HG02885 (cell line): ENCODE measurements at regions not wholly inside any gene's neighbourhood (a gene's known extent, or its start where the extent isn't known, plus 50 kb on each side); places are given as distances from the start of the nearest gene placed in this dataset.

Source experiments
- ATAC-seq: cut with Tn5 transposase; IDR thresholded peaks from one replicate; pipeline ENCODE4 v1.9.1; 2021; ENCODE audit warnings: mild to moderate bottlenecking; ENCODE audit not compliant: unreplicated experiment, poor library complexity

DNA sequence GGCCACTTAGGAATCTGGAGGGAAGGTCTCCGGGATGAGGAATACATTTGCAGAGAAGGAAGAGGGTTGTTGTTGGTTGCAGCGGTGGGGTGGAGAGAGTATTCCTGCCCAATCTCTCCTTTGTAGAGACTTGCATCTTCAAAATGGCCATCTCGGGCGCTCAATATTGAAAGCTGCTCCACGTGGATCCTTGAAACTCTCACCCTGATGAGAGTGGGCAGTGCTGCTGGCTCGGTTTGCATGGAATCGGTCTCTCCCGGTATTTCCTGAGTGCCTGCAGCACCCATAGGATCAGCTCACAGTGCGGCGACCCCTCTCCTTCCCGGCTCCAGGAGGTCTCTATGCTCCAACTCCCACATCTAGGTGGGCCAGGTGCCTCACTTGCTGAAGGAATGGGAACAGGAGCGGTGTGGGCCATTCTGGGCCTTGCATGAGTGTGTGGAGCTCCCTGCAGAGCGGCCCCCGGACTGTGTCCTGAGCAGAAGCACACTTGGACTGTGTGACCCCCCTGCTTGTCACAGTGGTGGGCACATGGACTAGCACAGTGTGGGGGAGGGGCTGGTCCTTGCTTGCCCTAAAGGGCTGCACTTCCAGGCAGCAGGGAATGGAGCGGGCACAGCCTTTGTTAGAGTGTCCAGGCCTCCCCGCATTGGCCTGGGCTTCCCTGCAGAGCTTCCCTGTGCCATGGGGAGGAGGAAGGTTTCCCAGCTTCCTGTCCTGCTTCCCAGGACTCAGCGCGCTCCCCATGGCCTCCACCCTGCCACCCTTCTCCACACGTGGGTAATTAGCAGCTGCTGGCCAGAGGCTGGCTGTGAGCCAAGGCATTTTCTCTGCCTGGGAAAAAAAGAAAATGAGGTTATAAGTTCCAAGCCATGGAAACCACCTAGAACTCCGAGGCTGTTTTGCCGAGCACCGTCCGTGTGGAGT is 139.3 kb downstream of the IRF8 start:
- ATAC-seq, result no peak

DNA sequence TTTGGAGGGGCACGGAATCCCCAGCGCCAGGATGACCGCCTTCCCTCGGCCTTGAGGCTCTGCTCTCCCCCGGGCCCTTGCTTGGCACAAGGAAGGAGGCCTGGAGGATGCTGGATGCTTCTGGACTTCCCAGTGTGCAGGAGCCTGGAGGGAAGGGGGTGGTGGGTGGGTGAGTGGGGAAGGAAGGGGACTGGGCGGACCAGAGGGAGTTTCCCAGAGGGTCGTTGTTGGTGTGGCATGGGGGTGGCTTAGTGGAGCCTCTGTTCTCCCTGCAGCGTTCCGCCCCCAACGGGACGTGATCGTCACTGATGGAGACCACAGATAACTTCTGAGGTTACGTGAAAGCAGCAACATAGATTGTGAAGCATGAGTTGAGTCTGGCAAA is 140.0 kb downstream of the IRF8 start:
- no peak for ATAC-seq

DNA sequence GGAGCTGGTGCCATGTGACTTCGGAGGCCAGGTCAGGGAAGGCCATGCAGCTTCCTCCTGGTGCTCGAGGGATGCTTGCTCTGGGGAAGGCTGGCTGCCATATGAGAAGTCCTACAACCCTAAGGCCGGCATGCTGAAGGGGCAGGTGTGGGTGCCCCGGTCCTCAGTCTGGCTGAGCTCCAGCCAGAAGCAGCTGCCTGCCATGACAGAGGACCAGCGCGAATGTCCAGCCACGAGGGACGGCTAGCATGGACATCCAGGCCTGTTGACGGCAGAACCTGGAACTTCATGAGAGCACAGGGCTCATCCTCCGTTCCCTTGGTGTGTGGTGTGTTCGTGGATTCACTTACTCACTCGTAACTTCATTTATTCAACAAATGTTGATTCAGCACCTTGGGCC is 140.6 kb downstream of the IRF8 start:
- ATAC-seq, result no peak

DNA sequence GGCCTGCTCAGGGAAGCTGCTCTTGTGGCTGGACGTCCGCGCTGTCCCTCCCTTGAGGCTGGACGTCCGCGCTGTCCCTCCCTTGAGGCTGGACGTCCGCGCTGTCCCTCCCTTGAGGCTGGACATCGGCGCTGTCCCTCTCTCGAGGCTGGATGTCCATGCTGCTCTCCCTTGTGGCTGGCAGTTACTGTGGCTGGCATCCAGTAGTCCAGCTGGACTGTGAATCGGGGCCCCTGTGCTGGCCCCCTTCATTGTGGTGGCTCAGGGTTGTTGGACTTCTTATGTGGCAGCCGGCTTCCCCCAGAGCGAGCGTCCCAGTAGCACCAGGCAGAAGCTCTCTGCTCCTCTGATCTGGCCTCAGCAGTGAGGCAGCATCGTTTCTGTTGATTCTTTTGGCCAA is 141.5 kb downstream of the IRF8 start:
- ATAC-seq, result no peak

DNA sequence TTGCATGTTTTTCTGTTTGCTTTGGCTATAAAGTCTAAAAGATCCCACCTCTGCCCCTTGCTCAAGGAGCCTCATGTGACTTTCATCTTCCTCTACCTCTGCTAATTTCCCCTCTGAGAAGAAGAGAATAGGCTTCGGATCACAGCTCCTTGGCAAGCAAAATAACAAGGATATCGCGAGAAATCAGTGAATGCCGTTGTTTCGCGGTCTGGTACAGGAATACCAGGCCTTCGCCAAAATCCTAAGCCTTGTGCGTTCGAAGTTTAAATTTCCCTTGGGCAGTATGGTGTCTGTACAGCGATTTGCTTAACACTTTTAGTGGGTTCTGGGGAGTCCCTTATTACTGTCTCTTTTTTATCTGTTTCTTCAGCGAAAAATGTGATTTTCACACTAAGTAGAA is 142.3 kb downstream of the IRF8 start:
- no peak for ATAC-seq

DNA sequence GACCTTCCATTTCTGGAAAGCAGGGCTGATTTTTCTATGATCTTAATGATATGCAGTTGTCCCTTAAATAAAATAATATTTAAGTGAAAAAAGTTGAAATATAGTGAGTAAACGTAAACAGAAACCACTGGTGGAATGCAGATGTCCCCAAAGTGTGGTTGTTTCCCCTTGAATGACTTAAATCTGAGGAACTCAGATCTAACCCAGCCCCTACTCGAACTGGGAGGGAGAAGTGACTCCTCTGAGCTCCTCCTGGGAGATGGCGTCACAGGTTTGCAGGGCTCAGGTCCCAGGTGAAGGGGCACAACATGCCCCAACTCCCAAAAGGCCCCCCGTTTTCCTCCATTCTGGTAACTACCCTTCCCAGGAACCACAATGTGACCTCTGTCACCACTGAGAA is 142.8 kb downstream of the IRF8 start:
- ATAC-seq, result no peak

DNA sequence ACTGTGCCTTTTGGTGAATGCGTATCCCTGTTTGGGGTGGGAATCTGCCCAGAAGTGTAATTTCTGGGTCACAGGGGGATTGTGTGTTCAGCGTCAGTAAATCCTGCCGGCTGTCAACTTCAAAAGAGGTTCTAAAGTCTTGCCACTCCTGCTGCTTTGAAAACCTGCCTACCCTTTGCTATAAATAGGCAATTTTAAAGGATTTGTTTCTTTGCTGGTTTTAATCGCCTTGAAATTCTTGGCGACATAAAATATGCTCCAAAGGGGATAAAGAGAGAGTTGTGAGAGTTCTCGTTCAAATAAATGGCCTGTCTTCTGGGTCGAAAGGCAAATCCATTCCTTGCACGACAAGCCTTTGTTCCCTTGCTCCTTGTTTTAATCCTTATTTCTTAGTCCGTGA is 143.4 kb downstream of the IRF8 start:
- no peak for ATAC-seq

DNA sequence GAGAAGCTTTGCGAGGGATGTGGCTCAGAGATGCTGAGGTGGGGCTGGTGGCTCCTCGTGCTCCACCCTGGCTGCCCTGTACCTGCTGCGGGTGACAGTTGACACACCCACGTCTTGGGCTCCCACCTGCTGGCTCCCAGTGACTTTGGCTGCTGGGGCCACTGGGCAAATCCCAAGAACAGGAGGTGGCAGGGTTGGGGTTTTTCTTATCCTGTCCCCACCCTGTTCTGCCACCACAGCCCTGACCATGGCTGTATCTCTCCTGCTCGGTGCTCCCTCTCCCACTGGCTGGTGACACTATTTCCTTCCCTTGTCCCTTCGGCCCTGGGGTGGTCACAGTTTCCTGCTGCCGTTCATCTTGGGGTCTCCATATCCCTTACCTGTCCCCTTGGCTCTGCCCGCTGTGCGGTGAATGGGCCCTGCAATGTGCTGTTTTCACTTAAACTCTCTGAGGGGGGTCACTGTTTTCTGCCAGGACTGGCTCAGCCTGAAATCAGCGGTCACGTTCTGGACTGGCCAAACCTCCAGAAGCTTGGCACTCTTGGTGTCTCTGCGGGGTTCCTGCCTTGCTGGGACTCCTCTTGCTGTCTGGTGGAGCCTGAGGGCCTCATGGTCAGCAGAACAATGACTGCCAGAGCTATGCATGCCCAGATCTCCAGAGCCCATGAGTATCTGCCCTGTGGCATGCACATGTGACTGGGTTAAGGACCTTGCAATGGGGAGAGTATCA is 144.2 kb downstream of the IRF8 start:
- ATAC-seq, result no peak

DNA sequence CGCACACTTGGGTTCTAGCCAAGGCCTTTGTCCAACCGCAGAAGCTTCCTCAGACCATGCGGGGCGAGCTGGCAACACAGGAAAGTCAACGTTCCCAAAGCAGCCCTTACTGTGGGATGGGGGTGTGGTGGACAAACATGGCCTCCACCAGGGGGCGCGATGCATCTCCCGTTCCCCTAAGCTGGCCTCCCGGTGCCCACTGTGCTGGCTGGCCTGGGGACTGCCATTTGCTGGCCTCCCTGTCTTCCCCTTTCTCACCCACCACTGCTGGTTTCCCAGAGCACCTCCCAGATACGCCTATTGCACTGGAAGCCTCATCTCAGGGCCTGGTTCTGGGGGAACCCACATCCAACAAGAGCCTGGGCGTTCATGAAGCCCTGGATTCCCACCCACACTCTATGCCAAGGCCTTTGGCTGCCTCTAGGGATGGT is 145.3 kb downstream of the IRF8 start:
- ATAC-seq, result no peak

DNA sequence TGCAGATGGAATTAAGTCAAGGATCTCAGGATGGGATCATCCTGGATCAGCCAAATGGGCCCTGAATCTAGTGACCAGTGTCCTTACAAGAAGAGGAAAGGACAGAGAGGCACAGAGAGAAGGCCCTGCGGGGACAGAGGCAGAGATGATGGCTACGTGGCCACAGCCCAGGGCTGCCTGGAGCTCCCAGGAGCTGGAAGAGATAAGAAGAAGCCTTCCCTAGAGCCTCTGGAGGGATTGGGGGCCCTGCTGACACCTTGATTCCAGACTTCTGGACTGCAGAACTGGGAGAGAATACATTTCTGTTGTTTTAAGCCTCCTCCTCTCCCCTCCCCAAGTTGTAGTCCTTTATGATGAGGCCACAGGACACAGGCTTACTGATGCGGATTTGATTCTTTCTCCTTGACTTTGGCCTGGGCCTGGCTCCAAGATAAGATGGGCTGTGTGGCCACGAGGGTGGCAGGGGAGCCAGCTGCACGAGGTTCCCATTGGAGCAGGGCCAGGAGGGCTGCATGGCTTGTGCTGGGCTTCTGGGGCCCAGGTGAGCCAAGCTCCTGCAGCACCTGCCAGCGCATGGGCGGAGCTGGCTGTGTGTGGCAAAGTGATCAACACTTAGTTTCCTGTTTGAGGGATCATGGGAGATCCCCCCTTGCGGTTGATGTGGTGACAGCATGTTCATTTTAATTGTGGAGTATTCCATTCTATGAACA is 146.1 kb downstream of the IRF8 start:
- ATAC-seq, result no peak

DNA sequence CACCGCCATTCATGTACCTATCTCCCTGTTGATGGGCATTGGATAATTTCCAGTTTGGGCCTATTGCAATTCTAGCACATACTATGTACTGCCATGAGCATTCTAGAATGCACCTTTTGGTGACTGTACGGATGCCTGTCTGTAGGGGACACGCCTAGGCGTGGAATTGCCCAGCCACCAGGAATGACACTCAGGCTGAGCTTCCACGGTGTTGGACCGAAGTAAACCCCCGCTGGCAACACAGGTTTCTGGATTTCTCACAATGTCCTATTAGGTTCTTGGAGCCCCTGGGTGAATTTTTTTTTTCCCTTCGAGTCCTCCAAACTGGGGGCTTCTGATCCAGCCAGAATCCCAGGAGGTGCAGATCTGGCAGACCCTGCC is 146.6 kb downstream of the IRF8 start:
- no peak for ATAC-seq

DNA sequence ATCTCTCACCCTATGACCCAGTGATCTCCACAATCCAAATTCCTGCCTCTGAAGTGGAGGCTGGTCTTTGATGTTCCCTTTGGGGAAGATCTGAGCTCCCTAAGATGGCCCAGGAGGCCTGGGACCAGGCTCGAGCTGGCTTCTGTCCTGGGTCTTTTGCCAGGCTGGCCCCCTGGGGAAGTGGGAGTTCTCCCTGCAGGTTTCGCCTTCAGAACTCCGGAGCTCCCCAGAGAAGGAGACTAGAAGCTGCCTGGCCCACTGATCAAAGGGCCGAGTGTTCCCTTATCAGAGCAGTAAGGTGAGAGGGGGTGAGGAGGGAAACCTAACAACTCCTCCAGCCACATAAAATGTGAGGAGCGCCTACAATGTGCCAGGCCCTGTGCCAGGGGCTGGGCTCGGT is 147.1 kb downstream of the IRF8 start:
- no peak for ATAC-seq

DNA sequence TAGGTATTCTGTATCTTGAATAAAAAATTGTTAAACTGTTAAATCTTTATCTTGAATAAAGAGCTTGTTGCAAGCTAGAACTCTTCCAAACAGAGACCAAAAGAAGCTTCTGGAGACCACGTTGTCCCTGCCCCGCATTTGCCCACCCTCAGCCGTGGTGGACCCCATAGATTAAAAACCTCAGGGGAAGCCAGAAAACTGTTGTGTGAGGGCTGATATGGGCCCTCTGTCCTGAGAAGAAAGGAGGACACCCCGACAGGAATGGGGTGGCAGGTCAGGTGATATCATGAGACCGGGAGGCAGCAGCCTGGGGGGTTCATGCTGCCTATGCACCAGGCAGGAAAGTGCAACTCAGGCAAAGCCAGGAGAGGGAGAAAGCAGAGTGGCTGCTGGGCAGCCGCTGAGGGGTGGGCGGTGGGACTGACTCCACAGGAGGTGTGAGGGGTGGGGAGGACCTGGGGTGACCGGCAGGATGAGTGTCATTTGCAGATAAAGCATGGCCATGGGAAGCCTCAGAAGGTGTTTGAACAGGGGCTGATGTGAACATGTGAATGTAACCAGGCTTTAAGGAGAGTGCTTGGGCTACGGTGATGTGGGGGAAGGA is 147.8 kb downstream of the IRF8 start:
- ATAC-seq, result no peak

DNA sequence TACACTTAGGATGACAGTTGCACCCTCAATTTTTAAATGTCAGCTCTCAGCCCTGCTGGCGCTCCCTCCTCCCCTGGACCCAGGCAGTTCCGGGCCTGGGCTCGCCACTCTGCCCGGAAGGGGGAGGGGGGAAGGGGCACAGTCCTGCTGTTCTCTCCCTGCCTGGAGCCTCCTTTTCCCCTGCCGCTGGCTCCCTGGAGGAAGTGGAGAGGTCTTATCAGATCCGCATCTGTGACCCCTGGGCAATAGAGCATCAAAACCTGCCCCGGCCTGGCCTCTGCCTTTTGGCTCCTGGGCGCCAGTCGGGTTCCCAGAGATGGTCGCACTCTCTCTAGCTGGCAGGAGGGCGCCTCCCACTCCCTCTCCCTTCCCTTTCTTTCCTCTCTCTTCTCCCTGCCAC is 149.3 kb downstream of the IRF8 start:
- no peak for ATAC-seq

DNA sequence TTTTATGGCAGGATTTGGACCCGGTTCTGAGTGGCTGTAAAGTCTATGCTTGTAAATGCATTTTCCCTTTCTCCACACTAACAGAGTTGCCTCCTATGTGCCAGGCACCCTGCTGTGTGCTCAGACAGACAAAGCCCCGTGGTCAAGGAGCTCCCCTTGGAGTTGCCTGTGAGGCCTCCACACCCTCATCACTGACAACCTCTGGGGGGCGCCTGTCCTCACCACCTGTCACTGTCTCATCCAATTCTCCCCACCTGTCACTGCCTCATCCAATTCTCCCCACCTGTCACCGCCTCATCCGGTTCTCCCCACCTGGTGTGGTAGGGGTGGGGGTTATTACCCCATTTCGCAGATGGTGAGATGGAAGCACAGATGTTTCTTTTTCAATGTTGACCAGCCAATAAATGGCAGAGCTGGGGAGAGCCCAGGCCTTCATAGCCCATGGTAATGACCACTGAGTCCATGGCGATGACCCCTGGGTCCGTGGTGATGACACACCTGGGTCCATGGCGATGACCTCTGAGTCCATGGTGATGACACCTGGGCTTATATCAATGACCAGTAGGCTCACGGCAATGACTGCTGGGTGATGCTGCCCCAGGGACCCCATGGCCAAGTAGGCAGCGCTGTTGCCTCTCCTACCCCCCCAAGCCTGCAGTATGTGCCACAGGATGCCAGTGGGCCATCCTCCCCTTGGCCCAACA is 150.1 kb downstream of the IRF8 start:
- ATAC-seq, result no peak

DNA sequence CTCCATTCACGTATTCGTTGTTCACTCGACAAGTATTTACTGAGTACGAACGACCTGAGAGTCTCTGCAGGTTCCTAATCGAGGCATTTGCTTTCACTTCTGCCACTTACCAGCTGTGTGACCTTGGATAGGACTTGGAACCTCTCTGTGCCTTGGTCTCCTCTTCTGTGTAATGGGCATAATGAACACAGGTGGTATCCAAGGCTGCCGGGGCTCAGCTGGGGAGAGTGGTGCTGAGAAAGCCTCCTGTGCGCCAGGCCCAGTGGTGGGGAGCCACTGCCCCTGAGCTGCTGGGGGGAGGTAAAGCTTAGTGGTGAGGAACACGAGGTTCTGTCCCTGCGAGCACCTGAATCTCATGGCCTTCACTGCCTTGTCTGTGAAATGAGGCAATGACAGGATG is 150.7 kb downstream of the IRF8 start:
- ATAC-seq, result no peak

DNA sequence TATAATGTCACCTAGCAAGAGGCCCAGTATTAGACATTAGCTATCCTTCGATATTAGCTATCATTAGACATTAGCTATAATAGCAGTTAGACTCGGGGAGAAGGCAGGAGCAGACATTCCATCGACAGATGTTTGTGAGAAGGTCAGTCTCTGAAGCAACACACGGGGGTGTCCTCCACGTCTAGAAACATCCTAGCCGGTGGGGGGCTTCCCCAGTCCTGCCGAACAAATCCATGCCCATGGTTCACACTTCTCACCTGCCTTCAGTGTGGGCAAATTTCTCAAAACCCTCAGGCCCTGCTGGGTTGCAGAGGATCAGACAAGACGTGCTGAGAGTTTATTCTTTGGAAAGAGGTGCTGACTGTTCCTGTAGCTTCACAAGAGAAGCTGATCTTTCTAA is 151.1 kb downstream of the IRF8 start:
- no peak for ATAC-seq

DNA sequence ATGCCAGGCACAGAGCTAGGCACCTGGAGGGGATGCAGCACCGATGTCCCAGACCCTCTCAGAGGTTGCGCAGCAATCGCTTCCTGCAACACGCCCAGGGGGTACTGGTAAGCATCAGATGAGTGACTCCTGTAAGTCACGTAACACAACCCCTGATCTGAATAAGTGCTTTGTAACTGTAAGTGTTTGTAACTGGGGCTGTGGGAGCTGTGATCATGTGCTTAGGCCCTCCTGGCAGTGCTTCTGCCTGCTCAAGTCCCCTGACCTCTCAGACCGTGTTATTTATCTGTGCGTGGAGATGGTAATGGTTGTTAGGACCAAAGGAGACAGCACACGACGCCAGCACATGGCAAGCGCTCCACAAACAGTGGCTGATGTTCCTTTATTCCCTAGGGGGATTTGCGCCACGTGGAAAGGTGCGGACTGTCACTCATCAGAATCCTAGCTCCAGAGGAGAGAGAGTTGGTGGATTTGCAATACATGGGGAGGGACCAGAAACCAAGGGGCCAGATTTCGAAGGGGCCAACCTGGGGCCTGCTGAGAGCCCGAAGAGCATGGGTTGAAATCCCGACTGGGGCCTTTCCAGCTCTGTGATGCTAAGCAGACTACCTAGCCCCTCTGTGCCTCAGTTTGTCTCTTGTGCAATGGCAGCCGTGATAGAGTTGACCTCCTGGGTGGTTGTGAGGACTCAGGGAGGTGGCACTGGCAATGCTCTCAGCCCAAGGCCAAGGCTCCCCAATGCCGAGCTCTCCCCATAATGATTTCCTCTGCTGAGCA is 151.8 kb downstream of the IRF8 start:
- ATAC-seq, result no peak

DNA sequence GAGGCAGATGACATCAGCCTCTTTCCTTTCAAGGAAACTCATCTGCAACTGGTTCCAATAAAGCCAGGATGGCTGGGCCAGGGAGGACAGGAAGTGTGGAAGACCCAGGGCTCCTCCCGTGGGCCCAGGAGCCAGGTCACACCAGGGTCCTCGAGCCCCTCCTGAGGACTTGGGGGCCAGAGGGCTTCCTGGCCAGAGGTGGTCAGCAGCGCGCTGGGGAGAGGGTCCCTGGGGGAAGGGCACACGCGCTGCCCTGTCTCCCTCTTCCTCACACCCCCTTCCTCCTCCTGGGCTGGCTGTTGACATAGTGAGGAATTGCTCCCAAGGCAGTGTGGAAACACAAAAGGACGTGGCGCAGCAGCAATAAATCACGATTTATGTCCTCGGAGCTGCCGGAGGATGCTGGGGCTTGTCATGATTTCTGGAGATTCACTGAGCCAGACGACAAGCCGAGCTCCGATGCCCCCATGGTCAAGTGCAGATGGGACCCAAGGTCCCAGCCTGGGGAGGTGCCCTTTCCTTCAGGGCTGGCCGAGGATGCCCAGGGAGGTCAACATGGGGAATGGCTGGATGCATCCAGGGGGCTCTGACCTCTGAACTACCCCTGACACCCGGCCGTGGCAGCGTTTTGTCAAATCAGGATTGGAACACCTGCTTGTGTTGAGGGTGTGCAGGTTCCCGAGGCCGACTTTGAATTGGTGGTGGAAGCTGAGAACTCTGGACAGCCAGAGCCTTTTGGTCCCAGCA is 152.6 kb downstream of the IRF8 start:
- no peak for ATAC-seq
